Suppressor macrophage treated with lipopolysaccharide for 4 hours (primary cell): ENCODE measurements at regions not wholly inside any gene's neighbourhood (a gene's known extent, or its start where the extent isn't known, plus 50 kb on each side); places are given as distances from the start of the nearest gene placed in this dataset.
"Not testable (repeated sequence)": the region's sequence is repeated elsewhere in the genome, so short reads cannot be mapped to it uniquely, and the experiment has no call there.

Experiments used
- DNase-seq: peaks from one replicate; pipeline ENCODE4 v3.0.0-alpha.2; 2020

- DNase-seq, result no peak
These were observed 220.0 kb upstream of the ZNF217 start for GRCh38 chr20:53813636-53814035.

- no peak for DNase-seq
These were observed 217.9 kb upstream of the ZNF217 start for GRCh38 chr20:53811577-53811976.

- no peak for DNase-seq
These were observed 217.2 kb upstream of the ZNF217 start for GRCh38 chr20:53810661-53811355.

DNA sequence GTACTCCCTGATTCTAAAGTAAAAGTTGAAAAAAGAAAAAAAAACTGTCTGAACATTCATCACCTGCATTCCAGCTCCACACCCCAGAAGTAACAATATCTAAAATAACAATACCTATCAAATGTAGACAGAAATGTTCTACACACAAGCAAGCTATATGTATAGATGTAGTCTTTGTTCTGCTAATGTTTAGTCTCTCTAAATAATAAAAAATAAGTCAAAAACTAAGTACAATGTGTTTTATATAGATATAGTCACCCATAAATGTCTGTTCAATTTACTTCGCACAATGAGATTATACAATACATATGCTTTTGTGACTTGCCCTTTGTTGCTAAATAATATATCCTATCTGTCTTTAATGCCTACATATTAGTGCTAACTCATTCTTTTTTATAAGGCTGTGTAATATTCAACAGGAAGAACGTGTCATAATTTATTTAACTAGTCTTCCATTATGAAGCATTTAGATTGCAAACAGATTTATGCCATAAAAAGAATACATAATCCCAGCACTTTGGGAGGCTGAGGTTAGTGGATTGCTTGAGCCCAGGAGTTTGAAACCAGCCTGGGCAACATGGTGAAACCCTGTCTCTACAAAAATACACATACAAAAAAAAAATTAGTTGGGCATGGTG lies 216.2 kb upstream of the ZNF217 start:
- no peak for DNase-seq

DNA sequence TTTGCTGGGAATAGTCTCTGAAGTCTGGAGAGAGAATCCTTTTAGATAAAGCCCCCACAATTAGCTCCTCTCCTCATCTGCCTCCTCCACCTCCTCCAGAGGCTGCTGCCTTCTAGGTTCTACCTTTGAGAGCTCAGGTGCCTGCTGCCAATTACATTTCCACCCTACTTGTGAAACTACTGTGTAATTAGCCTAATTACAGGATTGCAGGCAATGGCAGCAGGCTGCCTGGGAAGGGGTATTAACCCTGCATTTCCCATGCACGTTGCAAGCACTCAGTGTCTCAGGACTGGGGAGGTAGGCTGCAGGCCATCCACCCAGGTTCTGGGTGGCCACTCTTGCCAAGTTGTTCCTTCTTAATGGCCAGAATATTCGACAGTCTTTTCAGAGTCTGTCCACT lies 215.6 kb upstream of the ZNF217 start:
- DNase-seq, result no peak

GRCh38 chr20:53808733-53809132 lies 215.1 kb upstream of the ZNF217 start:
- DNase-seq, result no peak

DNA sequence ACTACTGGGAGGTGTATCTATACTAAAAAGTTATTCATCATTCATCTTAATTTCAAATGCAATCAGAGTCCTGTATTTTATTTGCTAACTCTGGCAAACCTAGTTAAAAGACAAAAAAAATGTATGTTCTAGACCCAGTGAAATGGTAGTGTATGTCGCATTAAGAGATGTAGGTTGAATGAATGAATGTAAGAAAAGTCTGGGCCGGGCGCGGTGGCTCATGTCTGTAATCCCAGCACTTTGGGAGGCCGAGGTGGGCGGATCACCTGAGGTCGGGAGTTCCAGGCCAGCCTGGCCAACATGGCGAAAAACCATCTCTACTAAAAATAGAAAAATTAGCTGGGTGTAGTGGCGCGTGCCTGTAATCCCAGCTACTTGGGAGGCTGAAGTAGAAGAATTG lies 214.7 kb upstream of the ZNF217 start:
- not testable (repeated sequence) for DNase-seq

DNA sequence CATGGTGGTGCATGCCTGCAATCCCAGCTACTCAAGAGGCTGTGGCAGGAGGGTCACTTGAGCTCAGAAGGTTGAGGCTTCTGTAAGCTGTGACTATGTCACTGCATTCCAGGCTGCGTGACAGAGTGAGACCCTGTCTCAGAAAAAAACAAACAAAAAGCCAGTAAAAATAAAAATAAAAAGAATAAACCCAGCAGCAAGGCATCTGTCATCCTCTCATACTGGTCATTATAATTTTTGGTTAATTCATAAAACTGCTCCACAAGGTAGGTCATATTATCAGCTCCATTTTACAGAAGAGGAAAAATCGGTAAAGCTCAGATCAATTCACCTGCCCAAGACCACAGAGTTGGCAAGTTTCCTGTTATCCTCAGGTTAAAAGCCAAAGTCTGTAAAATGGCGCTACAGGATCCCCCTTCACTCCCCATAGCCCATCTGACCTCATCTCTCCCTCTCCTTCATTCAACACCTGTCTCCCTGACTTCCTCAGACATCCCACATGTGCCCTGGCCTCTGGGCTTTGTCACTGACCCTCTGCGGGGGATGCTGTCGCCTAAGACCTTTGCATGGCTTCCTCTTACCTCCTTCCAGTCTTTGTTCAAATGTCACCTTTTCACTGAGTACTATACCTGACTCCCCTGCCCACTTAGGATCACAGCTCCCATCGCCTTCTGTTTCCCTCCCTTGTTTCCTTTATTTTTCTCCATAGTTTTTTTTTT lies 213.2 kb upstream of the ZNF217 start:
- DNase-seq, result no peak

- no peak for DNase-seq
These were observed 212.3 kb upstream of the ZNF217 start for GRCh38 chr20:53805895-53806384.

- no peak for DNase-seq
These were observed 211.6 kb upstream of the ZNF217 start for GRCh38 chr20:53804920-53805894.

- DNase-seq, result not testable (repeated sequence)
These were observed 210.7 kb upstream of the ZNF217 start for GRCh38 chr20:53804308-53804707.

DNA sequence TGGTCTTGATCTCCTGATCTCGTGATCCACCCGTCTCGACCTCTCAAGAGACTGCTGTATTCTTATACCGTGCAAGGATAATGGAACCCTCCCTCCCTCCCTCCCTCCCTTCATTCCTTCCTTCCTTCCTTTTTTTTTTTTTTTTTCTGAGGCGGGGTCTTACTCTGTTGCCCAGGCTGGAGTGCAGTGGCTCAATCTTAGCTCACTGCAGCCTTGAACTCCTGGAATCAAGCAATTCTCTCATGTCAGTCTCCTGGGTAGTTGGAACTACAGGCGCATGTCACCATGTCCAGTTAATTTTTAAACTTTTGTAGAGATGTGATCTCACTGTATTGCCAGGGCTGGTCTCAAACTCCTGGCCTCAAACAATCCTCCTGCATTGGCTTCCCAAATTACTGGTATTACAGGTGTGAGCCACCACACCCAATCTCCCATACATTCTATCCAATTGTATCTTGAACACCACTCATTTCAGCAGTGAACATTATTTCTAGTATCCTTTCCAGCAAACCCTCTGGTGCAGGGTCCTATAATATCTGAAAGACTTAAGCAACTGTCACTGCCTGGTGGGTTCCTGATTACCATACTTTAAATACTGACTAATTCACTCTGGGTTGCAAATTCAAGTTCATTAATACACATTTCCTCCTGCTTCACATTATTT lies 210.0 kb upstream of the ZNF217 start:
- no peak for DNase-seq

GRCh38 chr20:53801609-53802370 lies 208.2 kb upstream of the ZNF217 start:
- no peak for DNase-seq

- DNase-seq, result no peak
These were observed 207.4 kb upstream of the ZNF217 start for GRCh38 chr20:53800883-53801604.

DNA sequence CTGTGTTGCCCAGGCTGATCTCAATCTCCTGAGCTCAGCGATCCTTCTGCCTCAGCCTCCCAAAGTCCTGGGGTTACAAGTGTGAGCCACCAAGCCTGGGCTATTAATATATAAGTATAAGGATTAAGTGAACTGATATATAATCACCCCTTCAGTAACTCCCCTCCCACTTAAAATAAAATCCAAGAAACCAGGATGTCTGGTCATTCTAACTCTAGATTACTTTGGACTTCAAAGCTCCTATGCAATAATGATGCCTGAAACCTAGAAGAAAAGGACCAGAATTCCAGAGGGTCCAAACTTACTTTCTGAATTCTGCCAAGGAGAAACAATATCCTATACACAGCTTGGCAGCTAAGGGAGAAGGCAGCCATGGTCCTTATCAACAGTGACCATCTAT lies 206.8 kb upstream of the ZNF217 start:
- DNase-seq, result no peak

DNA sequence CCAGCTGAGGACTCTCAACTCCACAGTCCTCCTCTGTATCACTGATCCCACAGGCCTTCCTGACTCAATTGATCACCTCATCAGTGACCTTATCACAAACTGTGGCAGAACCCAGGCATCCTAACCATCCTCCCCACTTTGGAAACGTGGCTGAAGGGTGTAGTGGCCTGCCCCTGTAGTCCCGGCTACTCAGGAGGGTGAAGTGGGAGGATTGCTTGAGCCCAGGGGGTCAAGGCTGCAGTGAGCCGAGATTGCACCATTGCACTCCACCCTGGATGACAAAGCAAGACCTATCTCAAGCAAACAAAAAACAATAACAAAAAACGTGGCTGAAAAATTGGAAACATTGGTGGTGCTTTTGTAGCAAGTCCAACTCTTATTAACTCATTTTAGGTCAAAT lies 203.4 kb upstream of the ZNF217 start:
- DNase-seq, result no peak

DNA sequence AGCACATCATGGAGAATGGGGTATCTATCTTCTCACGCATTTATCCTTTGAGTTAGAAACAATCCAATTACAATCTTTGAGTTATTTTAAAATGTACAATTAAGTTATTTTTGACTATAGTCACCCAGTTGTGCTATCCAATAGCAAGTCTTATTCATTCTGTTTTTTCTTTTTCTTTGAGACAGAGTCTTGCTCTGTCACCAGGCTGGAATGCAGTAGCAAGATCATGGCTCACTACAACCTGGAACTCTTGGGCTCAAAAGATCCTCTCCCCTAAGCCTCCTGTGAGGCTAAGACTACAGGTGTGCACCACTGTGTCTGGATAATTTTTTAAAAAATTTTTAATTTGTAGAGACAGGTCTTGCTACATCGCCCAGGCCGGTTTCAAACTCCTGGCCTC lies 201.5 kb upstream of the ZNF217 start:
- no peak for DNase-seq

DNA sequence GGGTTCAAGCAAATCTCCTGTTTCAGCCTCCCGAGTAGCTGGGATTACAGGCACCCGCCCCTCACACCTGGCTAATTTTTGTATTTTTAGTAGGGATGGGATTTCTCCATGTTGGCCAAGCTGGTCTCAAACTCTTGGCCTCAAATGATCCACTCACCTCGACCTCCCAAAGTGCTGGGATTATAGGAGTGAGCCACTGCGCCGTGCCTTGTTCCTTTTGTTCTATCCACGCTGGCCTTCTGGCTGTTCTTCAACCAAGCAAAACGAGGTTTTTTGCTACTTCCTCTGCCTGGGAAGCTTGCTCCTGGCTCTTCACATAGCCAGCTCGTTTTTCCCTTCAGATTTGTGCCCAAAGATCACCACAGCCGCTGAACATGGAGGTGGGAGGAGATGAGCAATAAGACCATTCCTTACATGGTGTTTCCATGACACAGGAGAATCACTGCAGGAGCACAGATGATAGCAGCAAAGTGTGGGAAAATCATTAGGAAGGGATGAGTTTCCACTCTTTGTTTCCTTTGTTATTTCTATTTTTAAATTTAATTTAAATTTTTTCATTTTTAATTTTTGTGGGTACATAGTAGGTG lies 201.0 kb upstream of the ZNF217 start:
- no peak for DNase-seq

DNA sequence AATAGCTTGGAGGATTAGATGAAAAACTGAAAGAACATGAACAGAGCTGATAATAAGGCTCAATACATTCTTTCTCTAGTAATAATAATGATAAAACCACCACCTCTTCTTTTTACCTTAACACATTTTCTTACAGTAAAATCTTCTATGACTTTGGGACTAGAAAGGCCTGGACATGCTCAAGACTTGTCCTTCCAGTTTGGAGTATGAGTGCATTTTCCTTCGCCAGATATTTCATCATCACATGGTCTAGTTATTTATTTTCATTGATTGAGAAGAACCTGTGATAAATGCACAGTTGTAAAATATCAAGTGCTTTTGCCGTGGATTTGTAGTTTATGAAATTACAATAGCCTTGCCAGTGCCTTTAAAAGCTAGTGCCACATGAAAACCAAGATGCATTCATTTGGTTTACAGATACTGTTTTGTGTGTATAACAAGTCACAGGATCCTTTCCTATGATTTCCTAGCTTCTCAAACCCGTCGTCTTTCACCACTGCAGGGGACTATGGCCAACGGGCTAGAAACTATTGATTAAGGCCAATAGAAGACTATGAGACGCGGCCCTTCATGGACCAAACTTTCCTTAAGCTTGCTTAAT lies 200.2 kb upstream of the ZNF217 start:
- DNase-seq, result no peak
